PFSK-1 (cell line): ENCODE measurements at regions not wholly inside any gene's neighbourhood (a gene's known extent, or its start where the extent isn't known, plus 50 kb on each side); places are given as distances from the start of the nearest gene placed in this dataset.

ENCODE experiments used
- FOXP2 ChIP-seq: optimal IDR thresholded peaks from 2 replicates; pipeline ENCODE3; 2011; ENCODE audit warnings: borderline replicate concordance, control low read depth, inconsistent platforms; ENCODE audit not compliant: insufficient read depth; ENCODE audit errors: extremely low read length, extremely low read depth
- POLR2AphosphoS5 ChIP-seq: IDR thresholded peaks from 2 replicates; pipeline ENCODE4 v1.6.1; 2012; ENCODE audit warnings: low read depth, mild to moderate bottlenecking, control low read depth, low read length, moderate library complexity
- SIN3A ChIP-seq: IDR thresholded peaks from 2 replicates; pipeline ENCODE4 v1.6.1; 2012; ENCODE audit warnings: mild to moderate bottlenecking, low read length, moderate library complexity, borderline replicate concordance; ENCODE audit not compliant: insufficient read depth
- TAF1 ChIP-seq: IDR thresholded peaks from 2 replicates; pipeline ENCODE4 v1.6.1; 2012; ENCODE audit warnings: low read length, control low read depth, borderline replicate concordance; ENCODE audit not compliant: insufficient read depth
- TF ChIP-seq, protein P1 (sequence below), 2 experiments: IDR thresholded peaks; 2 replicates each; pipeline versions ENCODE4 v1.6.1 to v1.8.0; 2011 to 2012; ENCODE audit warnings: low read depth in 2 of 2, low read length in 2 of 2, control low read depth in 1 of 2, inconsistent platforms in 1 of 2, mild to moderate bottlenecking in 1 of 2, moderate library complexity in 1 of 2; ENCODE audit not compliant: insufficient read depth in 1 of 2

DNA sequence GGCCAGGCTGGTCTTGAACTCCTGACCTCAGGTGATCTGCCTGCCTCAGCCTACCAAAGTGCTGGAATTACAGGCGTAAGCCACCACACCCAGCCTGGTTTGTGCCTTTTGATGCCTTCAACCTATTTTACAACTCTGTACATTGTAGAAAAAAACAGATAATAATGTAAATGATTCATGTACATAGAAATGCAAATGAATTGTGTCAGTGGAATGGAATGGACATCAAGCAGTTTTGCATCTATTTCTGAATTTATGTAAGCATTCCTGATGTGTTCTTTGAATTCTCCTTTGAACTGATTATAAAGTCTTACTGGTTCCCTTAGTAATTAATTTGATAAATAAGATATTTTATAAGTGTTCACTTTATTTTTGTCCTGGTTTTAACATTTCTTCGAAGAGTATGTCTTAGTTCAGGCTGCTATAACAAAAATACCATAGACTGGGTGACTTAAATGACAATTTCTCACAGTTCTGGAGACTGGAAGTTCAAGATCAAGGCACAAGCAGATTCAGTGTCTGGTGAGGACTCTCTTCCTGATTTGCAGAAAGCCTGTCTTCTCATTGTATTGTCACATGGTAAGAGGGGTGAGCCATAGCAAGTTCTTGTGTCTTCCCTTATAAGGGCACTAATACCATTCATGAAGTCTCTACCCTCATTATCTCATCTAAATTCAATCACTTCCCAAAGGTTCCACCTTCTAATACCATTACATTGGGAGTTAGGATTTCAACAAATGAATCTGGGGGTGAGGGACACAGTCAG, 162.2 kb upstream of the S100G start:
- TF ChIP-seq POLR2AphosphoS5 (no peak), SIN3A (no peak), TAF1 (no peak), FOXP2 (no peak)
- TF ChIP-seq, protein P1, sequence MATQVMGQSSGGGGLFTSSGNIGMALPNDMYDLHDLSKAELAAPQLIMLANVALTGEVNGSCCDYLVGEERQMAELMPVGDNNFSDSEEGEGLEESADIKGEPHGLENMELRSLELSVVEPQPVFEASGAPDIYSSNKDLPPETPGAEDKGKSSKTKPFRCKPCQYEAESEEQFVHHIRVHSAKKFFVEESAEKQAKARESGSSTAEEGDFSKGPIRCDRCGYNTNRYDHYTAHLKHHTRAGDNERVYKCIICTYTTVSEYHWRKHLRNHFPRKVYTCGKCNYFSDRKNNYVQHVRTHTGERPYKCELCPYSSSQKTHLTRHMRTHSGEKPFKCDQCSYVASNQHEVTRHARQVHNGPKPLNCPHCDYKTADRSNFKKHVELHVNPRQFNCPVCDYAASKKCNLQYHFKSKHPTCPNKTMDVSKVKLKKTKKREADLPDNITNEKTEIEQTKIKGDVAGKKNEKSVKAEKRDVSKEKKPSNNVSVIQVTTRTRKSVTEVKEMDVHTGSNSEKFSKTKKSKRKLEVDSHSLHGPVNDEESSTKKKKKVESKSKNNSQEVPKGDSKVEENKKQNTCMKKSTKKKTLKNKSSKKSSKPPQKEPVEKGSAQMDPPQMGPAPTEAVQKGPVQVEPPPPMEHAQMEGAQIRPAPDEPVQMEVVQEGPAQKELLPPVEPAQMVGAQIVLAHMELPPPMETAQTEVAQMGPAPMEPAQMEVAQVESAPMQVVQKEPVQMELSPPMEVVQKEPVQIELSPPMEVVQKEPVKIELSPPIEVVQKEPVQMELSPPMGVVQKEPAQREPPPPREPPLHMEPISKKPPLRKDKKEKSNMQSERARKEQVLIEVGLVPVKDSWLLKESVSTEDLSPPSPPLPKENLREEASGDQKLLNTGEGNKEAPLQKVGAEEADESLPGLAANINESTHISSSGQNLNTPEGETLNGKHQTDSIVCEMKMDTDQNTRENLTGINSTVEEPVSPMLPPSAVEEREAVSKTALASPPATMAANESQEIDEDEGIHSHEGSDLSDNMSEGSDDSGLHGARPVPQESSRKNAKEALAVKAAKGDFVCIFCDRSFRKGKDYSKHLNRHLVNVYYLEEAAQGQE (IDR thresholded peaks at IDR 0.05; ENCODE audit: insufficient read depth in 1 of 2, low read depth in 2 of 2, low read length in 2 of 2): no peak
